NCI-H774 (cell line): ENCODE measurements at regions not wholly inside any gene's neighbourhood (a gene's known extent, or its start where the extent isn't known, plus 50 kb on each side); places are given as distances from the start of the nearest gene placed in this dataset.

Experiments used
- DNase-seq: peaks from one replicate; lab custom pipeline; 2025; lab: John Stamatoyannopoulos, UW

DNA sequence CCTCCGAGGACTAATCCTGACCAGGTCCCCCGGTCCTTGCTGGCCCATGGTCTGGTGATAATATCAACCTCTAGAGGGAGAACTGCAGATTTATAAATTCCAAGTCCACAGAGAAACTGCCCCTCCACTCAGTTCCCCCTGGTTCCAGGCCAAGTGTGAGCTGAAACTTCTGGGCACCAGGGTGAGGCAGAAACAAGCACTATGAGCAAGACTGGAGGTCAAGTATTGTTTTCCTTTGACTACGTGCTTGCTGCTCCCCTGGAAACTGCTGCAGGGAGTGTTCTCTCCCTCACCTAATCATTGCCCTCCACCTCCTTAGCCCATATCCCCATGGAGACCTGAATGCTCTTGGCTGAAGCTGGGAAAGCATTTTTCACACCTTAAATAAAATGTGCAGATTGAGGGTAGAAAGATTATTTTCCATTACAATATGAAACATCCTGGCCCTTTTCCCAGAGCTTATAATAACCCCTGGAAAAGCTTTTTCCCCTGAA, 135.2 kb downstream of the RDH14 start:
- no peak for DNase-seq

DNA sequence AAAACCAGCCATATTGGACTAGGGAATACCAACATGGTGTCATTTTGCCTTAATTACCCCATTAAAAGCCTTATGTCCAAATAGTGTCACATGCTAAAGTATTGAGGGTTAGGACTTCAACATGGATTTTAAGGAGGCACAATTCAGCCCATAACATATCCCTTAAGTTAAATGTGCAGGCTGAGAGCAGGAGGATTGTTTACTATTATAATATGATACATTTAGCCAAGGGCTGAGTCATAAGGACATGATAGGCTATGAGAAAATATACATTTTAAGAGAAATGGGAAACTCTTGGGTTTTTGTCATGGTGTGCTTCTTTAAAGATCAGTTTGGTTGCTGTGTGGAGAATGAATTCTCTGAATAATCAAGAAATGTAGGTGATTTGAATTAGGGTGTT, 136.8 kb downstream of the RDH14 start:
- no peak for DNase-seq

DNA sequence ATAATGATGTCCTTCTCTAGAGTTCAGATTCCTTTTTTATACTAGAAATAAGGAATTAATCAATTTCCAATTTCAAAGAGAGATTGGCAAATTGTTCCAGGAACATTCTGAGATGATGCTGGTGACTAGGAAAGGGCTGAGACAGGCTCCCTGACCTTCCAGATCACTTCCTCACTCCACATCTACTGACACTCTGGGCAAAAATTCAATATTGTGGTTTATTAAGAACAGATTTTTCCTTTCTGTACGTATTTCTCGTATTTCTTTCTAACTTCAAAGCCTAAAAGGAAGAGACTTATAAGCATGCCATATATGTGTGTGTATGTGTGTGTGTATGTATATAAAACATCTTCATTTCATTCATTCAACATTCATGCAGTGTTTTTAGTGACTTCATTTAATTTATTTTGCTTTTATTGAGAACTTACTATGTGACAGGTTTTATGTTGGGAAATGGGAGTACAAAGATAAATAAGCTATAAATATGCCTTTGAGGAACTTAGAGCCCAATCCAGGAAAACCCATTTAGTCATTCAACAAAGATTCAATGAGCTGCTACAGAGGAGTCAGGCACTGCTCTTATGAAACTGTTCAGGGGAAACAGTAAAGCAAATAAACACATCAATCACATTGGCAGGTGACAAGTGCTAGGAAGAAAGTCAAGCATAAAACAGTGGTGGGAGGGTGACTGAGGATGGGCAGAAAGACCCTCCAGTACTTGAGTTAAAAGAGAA, 137.9 kb downstream of the RDH14 start:
- no peak for DNase-seq

DNA sequence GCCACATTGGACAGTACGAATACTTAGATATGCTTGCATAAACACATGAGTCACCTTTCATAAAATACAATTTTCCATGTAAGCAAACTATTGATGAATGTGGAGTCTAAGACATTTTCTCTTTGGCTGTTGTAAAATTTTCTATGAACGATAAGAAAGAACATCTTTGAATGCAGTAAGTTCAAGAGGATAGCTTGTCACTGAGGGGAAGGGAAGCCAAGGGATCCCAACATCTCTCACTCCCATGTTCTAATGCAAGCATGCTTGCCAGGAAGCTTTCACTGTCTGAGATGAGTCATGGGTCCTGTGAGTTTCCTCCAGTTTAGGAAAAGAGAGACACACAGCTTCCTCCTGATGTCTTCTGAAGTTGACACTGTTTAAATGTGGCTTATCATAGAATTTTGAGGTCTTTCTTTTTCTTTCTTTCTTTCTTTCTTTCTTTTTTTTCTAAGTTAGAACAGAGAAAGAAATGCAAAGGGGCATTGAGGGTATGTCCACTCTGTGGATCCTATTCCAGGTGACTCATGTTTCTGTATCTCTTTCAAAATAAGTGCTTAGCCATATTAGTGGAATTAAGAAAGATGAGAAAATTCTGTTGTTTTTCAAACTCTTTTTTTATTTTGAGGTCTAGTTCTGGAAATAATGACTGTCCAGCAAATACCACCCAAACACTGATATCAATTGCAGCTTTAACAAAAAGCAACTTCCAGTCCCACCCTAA, 146.6 kb downstream of the RDH14 start:
- no peak for DNase-seq

DNA sequence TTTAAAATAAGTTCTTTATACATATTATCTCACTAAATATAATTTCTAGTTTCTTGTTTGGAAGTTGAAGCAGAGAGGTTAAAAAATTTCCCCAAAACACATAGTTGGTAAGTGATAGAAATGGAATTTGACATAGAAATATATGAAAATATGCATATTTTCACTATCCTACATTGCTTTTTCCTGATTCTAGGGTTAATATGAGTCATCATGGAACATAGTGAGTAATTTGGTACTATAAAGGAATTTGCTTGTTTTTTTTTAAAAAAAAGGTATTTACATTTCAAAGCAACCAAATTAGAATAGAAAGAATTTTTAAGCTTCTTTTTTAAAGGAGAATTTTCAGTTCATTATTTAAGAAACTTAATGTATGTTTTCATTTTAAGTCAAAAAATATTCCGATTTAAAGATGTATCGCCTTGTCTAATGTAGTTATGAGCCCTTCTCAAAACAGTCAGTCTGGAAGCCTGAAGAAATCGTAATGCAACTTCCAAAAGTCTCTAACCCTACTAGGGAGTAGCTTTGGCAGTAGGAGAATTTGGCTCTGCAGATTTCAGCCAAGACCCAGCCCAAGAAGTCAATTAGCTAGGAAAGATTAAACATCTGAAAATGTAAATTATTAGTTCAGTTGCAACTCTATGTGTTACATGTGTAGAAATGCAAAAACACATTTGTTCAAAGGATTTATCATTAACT, 147.3 kb downstream of the RDH14 start:
- DNase-seq, result no peak

DNA sequence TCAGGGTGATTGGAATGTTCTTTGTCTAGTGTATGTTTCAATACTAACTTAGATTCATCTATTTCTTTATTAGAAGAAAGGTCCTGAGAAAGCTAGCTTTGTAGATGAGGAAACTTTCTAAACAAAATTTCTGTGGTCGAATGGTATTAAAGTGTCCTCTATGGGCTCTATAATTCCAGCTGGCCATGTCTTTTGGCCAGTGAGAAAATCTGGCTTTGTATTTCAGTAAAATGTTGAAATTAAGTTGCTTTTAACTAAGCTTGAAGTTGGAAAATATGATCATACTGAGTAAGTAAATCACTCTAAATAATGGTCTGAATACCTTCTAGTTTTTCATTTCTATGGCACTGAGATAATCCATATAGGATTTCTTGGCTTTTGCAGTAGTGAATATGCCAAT, 148.8 kb downstream of the RDH14 start:
- no peak for DNase-seq

DNA sequence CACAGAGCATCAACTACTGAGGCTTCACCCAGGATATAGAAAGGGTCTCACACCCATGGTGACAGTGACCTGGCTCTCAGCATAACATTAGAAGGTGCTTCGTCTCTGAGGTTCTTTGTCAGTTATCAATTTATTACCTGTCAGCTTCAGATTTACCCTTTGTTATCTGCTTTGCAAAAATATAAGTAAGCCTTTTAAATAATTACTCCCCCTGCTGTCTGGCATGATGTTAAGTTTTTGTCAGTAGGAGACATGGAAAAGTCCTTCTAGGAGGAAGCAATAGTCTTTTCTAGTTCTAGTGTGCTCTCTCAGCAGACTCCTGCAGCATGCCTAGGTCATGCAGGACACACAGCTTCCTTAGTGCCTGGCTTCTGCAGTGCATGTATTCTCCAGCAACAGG, 149.9 kb downstream of the RDH14 start:
- no peak for DNase-seq

DNA sequence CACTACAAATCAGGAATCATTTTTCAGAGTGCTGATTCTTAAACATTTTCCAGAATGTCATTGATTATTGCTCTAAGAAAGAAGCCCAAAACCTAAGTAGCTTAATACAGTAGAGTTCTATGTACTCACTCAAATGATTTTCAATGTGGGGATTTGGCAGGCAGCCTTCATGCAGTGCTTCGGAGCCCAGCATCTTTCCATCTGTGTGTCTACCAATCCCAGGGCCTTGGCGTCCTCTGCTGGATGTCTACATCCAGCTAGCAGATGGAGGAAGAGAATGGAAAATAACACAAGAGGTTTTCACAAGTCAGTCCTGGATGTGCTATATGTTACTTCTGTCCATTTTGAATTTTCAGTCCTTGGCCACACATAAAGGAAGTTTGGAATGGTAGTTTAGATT, 151.8 kb downstream of the RDH14 start:
- DNase-seq, result no peak

DNA sequence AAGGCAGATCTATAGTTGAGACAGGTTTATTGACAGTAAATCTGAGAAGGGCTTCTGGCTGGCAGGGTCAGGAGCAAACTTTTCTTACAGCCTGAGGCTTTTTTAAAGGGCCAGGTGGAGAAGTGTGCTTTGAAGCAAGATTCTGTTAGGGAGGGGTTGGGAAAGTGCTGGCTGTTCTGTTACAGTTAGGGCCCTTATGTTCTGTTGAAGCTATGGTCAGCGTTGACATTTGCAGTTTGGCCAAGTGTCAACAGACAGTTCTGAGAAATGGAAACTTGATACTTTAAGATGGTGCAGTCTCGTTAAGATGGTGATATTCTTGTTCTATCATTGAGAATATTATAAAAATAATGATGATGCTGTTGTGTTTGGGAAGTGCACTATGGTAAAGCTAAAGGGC, 154.2 kb downstream of the RDH14 start:
- DNase-seq, result no peak

DNA sequence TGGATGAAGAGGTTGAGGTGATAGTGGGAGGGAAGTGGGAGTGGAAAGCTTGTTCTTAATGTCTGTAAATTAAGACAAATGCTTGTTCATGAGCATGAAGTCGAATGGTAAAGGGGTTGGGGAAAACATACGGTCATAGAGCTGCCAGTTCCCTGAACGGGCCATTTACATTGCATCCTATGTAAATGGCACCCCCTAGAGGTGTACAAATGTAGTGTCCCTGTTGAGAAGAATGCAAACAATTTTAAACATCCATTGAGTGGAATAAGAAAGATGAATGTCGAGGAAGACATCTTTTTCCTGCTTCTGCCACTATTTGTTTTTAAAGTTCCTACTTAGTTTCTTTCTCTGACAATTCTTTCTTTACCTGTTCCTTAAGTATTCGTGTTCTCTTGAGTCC, 155.7 kb downstream of the RDH14 start:
- no peak for DNase-seq

DNA sequence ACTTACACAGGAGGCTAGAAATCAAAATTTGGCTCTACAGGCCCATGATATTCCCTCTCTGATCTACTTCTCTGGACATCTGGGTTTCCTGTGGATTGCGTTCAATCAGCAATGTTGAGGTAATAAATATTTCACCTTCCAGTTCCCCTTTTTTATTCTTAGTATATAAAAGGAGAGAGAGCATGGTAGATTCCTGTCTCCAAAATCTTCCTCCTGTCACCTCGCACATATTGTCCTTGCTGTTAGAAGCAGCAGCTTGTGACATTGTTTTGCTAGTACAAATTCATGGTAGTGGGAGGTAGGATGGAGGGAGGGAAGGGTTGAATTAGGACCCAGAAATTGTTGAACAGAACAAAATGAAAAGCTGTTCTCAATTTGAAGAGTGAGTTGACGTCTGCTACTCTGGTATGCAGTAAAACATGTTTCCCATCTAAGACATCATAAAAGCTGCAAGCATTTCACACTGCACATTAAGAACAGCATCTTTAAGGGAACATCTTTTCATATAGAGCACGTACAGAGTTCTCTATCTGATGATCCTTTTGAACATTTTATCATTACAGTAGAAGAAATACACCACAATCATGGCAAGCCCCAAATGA, 156.4 kb downstream of the RDH14 start:
- DNase-seq, result no peak

DNA sequence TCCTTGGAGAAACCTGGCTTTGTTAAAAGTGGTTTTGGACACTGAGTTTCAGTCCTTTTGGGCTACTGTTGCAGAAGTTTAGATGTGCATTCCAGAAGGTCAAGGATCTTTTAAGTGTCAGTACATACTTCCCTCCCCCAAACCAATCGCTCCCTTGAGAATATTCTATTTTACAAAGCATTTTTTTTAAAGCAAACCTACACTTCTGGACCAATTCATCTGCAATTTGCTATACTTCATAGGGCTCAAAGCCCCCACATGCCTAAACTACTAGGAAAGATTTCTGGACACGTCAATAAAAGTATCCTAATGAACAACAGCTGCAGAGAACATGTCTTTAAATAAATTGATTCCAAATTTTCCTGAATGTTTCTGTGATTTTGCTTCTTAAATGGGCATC, 157.6 kb downstream of the RDH14 start:
- no peak for DNase-seq

DNA sequence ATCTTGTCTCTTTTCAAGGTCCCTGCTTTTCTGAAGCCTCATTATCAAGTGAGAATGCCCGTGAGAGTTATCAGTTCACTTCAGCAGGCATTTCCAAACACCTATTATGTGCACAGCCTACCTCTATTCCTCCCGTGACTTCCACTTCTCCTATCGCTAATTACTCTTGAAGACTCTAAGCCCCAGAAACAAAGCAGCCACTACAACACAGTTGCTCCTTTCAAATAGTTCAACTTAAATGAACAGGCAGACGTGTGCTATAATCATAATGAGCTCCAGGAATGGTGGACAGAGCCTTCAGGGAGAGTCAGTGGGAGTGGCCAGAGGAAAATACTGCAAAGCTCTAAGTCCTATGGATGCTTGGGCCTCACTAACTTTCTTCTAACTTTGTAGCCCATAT, 159.0 kb downstream of the RDH14 start:
- no peak for DNase-seq

DNA sequence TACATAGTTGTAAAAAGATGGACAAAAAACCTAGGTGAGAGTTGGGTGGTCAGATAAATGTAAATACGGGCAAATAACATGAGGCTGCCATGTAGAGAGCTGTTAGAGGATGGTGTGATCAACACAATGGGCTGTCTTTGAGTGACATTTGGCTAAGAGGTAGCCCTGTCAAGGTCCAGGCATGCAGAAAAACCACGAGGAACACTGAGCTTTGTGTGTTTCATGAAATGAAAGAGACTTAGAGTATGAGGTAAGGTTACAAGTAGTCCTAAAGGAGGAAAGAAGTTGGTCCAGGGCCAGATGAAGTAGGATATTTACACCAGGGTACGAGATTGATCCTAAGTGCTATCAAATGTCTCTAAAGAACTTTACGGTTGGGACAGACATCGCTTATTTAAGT, 160.9 kb downstream of the RDH14 start:
- no peak for DNase-seq

DNA sequence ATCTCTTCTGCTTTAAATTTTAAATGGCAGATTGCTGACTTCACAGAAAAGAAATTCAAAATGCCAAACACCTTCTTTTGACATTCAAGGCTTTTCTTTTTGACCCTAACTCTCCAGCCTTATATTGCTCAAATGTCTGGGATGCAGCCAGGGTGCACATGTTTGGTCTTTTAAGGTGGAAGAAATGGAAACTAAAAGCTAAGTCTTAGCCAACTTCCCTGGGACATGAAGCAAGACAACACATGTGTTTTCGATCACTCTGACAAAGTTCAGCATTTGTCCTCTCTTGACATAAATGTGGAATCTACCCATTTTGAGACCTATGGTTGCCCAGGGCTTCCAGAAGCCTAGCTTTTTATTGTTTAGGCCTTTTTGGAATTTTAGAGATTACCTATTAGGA, 161.6 kb downstream of the RDH14 start:
- no peak for DNase-seq

DNA sequence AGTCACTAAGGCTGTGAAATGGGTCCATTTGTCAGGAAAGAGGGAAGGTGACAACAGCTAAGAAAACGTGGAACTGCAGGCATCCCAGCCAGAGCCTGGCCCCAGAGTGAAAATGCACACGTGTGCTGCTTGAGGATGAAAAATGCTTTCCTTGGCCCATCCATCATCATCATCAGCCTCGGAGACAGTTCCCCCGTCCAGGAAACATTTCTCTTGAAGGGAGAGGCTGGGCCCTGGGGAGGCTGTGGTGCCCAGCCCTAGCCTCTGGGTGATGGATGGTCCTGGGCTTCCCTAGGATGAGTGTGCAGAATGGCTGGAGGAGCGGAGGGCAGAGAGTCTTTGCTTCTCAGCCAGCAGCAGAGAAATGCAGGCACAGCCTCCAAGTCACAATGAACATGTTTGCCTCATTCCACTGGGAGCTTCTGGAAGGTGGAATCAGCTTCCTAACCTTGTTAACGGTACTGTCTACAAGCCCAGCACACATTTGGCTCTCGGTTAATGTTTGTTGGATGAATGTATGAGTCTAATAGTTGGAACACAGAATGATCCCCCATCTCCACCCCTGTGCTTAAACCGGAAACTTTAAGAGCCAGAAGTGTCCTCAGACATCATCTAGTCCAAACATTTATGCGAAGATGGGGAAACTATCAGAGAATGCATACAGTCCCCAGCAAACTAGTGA, 164.0 kb downstream of the RDH14 start:
- no peak for DNase-seq

DNA sequence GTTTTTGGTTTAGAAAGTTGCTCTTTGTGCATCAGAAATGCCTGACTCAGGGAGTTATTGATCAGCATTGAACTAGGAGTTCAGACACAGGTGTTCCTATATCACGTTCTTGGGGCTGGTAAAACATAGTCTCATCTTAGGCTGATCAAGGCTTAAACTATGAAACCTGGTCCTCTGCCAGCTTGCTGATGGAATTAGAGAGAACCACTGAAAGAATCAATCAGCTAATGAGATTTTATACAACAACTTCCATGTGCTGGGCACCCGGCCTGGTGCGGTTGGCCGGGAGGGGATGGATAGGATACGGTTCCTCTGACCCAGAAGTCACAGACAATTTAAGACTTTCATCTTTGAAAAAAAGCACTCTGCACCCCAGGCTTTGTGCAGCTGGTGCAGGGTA, 164.9 kb downstream of the RDH14 start:
- DNase-seq, result no peak

DNA sequence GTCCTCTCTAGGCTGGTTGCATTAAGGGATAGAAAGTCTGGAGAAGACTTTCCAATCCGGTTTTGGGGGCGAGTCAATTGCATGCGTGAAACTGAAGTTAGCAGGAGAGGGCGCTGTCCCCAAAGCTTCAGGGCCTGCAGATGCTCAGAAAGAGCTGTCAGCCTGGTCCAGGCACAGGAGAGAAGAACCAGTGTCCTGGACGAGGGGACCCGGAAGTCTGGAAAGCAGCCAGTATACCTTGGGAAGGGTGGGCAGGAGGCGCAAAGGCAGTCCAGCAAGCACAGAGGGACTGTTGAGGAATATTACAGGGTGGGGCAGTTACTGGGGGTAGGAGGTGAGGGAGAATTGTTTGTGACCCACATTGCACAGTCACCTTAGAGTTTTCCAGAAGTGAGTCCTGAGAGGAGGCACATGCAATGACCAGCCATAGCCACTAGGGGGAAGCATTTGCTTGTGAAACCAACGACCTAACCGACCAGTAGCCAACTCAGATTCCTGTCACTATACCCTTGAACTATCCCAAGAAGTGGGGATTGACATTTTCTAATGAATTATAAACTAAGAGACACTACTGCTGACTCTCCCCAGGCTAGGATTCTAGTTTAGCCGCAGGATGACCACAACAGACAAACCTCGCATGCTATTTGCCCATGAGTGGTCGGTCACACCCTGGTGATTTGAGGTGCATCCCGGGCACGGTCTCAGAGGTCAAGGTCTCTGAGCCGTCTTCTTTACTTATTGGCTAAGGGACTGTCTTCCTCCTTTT, 172.8 kb downstream of the RDH14 start:
- DNase-seq, result peak; percentile 48

DNA sequence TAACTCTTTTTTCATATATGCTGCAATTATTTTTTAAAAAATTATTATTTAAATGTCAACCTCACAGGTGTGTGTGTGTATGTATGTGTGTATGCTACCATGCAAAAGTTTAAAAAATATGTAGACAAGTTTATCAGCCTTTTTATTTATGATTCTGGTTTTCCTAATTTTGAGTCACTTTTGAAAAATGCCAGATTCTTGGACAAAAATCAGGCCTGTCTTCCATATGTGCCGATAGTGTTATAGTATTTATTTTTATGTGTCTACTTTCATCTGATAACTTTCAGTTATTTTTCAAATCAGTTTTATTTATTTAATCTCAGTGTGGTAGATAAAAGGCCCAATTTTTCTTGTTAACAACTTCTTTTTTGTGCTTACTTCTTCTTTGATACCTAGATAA, 176.2 kb downstream of the RDH14 start:
- DNase-seq, result no peak

DNA sequence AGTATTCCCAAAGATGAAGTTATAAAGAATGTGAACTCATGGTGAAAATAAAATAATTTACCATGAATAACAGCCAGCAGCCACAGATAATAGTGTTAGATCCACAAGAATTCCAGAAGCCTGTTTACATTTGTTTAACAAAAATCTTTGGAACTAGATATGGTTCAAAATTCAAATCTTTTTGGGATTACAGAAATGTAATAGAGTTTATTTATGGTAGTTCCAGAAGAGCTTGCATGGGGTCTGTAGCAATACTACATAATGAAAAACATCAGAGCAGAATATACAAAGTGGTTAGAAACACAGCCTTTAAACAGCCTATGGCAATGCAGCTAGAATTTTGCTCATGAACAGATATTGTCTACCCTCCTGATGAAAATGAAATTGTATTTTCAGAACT, 179.1 kb downstream of the RDH14 start:
- DNase-seq, result no peak

DNA sequence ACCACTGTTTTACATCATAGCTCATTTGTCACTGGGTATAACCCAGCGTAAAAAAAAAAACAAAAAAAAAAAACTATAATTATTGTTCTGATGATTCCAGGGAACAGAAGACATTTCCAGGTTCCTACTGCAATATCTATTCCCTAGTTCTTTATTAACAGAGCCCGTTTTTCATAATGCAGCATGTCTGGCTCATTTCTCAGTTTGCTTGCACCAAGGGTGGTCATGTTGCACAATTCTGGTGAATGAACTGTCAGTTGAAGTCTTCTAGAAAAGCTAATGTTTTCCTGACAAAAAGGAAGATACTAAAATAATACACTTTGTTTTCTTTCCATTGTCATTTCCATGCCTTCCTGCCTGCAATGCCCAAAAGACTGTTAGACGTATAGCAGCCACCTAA, 180.1 kb downstream of the RDH14 start:
- no peak for DNase-seq
